Amygdala (tissue), 56 donors: ENCODE measurements at regions not wholly inside any gene's neighbourhood (a gene's known extent, or its start where the extent isn't known, plus 50 kb on each side); places are given as distances from the start of the nearest gene placed in this dataset.
A peak's percentile ranks its signal among the peaks of the same experiment; 100 is the strongest.

Source experiments
- DNase-seq, 56 donors: peaks; one replicate each; lab custom pipeline; 2025; lab: John Stamatoyannopoulos, UW

GRCh38 chr17:74089380-74089779 lies 114.1 kb upstream of the RPL38 start:
- no peak for DNase-seq

DNA sequence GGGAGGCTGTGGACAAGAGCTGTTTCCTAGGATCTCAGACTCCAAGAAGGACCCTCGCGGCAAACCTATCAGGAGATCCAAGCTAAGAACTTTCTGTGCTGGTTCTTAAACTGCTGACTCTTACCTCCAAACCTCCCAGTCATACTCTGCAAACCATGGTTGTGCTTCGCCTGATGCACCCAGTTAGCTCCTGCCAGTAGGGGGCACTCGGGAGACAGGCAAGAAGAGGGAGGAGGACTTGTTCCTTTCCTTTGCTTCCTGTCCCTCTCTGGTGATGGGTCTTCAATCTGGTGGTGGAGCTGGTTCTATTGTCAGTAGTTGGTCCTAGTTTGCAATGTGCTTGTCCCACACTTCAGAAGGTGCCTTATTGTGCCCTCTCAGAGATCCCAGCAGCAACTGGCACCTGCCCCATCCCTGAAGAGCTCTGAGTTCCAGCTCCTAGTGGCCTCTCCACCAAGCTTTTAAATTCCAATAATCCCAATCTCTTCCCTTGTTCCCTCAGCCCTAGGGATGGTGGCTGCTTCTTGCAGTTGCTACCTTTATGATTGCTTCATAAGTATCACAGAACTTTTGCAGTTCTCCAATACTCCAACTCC lies 113.5 kb upstream of the RPL38 start:
- DNase-seq = peak in 18 of 56 donors; percentile 2 to 45 (median 8)

- no peak for DNase-seq
Measured at GRCh38 chr17:74094651-74095050, 108.8 kb upstream of the RPL38 start.

GRCh38 chr17:74096456-74096855 lies 107.0 kb upstream of the RPL38 start:
- no peak for DNase-seq

DNA sequence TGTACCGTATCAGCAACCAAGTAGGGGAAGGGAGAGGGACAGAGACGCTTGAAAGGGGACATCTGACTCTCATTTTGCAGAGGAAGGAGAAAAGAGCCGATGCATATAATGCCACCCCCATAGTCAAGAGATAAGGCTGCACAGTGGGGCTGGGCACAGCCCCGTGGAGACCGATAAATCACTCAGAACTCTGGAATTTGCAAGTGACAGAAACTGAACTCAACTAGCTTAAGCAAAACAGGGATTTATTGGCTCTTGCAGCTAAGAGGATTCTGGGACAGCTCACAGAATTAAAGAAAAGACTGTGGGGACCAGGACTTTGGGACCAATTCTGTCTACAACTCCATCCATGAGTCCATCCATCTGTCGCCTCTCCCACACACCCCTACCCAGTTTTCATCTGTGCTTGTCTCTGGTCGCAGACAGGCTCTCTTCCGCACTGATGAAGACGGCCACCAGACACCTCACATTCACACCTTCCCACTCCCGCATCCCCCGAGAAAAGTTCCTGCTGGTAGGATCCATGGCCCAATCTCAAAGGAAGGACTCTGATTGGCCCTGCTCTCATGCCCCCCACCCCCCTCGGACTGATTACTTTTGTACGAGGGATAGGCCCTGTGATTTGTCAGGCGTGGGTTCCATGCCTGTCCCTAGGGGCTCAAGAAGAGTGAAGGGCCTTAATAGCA lies 105.9 kb upstream of the RPL38 start:
- peak in 21 of 56 donors; percentile 7 to 71 (median 22) for DNase-seq

DNA sequence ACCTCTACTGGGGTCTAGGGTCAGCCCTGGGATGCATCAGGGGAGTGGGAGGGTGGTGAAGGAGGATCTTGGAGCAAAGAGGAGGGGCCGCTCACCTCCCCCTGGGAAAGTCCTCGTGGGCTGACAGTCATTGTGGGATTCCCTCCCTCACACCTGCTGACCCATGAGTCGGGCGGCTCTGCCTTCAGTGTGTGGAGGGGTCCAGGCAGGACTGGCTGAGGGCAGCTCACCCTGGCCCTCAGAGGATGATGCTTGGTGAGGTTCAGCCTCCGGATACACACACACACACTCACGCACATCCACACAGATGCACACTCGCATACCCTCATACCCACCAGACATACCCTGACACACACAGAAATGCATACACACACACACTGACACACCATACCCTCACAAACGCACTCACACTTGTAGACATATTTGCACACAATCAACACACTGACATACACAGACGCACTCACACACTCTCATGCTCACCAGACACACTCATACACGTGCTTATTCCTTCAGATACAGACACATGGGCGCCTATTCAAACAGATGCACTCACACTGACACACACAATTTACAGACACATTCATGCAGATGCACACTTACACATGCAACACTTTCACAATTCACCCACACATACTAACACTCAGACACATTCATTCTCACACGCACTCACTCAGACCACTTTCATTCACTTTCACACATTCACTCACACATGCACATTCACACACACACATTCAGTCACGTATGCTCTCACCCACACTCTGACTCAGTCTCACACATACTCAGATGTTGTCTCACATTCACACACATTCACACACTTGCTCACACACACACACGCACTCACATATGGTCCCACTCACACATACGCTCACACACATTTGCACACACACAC lies 105.1 kb upstream of the RPL38 start:
- DNase-seq = peak in 1 of 56 donors; percentile 53

DNA sequence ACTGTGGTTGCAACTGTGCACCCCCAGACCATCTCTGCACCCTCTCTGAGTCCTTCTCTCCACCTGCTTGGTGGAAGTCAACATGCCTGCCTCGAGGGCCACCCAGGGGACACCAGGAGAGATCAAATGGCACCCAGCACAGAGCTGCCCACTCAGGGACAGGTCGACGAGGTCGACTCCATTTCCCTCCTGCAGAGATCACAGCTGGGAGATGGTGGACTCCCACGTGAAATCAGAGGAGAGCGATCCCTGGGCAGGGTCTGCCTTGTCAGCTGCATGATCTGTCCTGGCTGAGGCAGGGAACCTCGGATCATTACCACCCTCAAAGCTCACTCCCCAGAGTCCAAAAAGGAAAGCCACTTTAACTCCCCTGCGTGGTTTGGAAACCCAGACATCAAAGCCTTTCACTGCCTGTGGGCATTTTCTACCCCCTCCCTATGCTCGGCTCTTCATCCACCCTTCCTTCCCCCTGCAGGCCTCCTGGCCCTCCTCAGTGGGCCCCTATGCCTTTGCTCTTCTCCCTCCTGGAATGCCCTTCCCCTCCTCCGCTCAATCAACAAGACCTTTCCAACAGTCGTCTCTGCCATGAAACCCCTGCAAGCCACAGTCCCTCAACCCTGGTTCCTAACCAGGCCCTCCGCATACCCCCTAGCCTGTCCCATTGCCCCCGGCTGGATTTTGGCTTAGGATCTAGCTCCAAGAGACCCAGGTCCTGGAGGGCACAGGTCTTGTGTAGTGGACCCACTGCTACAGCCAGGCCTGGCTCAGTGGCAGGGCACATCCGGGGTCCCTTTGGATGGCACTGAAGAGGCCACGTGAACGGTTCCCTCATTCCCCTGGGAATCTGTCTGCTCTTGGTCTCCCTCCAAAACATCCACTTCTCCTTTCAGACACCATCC lies 103.8 kb upstream of the RPL38 start:
- DNase-seq = no peak

- DNase-seq = no peak
Measured at GRCh38 chr17:74104921-74105320, 98.6 kb upstream of the RPL38 start.

GRCh38 chr17:74107107-74107506 lies 96.4 kb upstream of the RPL38 start:
- DNase-seq = no peak

DNA sequence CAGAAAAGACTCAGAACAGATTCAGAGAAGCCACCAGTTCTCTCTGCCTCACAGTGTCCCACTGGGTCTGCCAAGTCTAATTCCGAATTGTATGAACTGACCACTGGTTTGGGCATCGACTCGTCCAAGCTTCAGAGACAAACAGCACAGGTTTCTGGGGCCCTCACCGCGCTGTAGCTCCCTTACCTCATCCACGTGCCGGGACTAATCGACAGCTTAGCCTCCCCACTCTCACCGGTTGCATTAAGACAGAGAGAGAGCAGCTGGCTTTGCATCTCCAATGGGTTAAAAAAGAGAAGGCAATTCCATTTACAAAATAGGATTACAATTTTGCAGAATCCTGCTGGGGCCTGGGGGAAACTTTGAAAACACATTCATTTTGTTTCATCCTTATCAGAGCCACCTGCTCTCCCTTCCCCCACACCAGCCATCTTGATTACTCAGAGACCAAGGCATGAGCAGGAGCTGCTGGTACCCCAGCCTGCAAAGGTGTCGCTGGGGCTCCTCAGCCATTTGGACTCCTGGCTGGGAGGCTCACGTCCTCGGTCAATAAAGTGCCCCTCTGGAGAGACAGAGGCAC lies 95.3 kb upstream of the RPL38 start:
- DNase-seq = no peak

GRCh38 chr17:74110467-74110866 lies 93.0 kb upstream of the RPL38 start:
- DNase-seq = no peak

DNA sequence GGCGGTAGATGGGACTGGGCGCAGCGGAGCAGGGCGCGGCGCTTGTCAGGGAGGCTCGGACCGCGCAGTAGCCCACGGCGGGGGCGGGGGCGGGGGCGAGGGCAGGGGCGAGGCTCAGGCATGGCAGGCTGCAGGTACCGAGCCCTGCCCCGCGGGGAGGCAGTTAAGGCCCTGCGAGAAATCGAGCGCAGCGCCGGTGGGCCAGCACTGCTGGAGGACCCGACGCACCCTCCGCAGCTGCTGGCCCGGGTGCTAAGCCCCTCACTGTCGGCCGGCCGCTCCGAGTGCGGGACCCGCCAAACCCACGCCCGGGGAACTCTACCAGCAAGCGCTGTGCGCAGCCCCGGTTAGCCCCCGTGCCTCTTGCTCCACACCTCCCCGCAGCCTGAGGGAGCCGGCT lies 90.2 kb upstream of the RPL38 start:
- DNase-seq = no peak

DNA sequence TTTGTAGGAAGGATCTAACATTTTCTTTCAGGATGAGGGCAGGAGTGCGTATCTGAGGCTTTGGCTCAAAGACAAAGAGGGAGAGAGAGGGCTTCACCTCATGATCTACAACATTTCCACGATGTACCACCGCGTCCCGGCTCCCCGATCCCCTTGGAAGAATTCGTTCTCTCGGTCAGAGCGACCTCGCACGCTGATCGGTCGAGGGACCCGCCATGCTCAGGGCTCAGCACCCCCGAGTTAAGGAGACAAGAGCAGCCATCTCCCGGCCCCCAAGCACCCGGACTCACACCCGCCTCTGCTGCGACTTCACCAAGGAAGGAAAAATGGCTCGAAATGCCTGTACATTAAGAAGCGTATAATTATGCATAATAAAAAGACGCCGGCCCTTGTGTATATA lies 89.5 kb upstream of the RPL38 start:
- no peak for DNase-seq

DNA sequence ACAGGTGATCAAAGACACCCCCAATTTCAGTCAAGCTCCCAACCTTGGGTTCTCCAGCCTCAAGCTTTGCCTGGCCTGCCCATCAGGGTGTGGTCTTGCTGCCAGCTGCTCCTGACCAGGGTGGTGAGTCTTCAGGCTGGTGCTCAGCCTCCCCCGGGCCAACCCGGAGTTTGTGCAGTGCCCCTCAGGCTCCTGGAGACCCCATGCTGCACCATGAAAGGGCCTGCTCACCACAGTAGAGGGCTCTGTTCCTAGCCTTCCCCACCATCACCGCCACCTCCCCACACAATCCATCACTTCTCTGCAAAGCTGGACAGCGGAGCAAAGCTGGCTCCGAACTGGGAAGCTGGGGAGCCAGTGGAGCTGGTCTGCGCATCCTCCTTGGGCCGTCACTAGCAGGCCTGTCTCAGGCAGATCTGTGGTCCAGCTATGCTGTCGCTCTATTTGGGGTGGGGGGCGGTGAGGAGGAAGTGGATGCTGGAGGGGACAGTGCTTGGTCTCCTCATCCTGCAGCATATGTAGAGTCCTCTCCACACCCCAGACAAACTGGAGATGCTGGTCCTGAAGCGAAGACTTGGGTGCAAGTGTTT lies 88.5 kb upstream of the RPL38 start:
- DNase-seq = no peak

GRCh38 chr17:74115586-74115985 lies 87.9 kb upstream of the RPL38 start:
- no peak for DNase-seq

- no peak for DNase-seq
Measured at GRCh38 chr17:74116087-74116717, 87.3 kb upstream of the RPL38 start.

- DNase-seq = no peak
Measured at GRCh38 chr17:74117087-74117698, 86.3 kb upstream of the RPL38 start.

DNA sequence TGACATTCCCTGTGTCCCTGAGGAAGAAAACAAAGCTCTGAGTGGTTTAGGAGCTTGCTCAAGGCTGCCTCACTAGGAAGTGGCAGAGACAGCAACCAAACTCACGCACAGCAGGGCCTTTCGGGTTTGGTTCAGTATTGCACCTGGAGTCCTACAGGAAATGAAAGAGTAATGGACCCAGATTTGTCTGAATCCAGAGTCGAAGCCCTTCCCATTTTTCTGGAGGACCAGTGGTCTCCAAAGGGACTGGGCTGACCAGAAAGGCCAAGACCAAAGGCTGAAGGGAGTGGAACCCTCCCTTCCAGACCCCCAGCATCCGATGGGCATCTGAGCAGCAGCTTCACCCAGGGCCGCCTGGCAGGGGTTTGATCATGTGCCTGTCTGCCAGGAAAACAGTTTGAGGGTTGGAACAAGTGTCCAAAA lies 85.5 kb upstream of the RPL38 start:
- DNase-seq = peak in 4 of 56 donors; percentile 7 to 39 (median 20)

DNA sequence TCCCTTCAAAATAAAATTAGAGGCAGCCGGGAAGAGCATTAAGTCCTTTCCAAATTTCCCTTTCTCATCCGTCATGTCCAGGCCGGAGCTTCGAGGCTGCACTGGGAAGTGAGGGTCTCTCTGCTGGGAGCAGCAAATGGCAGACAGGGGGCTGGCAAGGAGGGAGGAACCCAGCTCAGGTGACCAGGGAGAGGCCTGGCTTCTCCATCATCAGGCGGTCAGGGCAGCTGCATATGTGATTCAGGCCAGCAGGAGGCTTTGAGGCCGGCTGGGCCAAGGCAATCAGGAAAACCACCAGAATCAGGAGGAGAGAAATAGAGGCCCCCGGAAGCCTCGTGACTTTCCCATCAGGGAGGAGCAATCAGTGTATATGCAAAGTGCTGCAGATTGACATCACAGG lies 85.0 kb upstream of the RPL38 start:
- no peak for DNase-seq
